ENCODE measurements at regions not wholly inside any gene's neighbourhood (a gene's known extent, or its start where the extent isn't known, plus 50 kb on each side); places are given as distances from the start of the nearest gene placed in this dataset.

DNA sequence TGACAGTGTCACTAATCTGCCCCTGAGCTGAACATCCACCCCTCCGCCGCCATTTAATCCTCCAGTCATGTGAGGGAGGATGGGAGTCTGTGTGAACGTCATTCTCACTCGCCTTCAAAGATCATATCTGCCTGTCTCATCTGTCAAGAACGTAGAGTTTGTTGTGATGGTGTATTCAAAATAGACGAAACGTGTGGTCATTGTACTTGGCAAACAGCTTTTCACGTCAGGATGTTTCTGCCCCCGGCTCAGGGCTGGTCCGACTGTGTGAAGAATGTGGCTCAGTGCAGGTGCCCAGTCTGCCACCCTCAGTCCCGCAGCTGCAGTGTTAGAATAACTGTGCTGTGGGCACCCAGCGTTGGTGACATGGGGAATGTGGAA lies 148.0 kb downstream of the KCNJ12 start:
- no peak overlapping the region for H3K9ac ChIP-seq (ENCODE audit: low read length)

DNA sequence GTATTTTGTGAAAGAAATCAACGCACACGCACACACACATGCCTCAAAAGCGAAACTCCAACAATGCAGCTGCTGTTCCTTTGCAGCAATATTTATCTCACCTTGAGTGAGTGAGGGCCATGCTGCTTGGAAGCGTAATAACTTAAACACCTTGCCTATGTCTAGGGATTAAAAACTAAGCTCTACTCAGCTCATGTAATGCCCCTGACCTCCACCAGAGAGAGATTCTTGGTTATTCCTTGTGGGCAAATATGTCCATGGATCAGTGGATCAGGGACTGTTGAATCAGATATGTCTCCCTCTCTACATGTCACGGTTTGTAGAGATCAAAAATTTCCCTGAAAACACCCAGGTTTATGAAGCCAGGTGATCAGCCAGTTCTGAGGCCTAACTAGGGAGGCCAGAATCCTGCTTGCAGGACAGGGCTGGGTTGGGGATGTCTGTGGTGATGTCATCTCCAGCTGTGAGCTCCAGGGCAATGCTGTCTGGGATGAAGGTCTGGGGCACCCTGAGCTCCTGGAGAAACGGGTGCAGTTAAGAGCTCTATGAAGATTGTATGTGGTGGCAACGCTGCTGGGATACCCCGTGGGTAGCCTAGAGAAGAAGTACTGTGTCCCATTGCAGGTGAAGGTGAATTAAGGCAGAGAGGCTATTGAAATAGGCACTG lies 149.4 kb downstream of the KCNJ12 start:
- H3K36me3 ChIP-seq (ENCODE audit: control insufficient read depth, insufficient read depth, low read length) = no peaks in the 10 kb centered on the region
- no peaks in the 10 kb centered on the region for H3K9me3 ChIP-seq (ENCODE audit: control insufficient read depth, low read length)
- no peak overlapping the region for H3K4me3 ChIP-seq (ENCODE audit: low read length)
- H3K9ac ChIP-seq (ENCODE audit: low read length) = no peak overlapping the region
- no peaks in the 10 kb centered on the region for H3K4me1 ChIP-seq (ENCODE audit: control insufficient read depth, insufficient read depth, low read length)
- H3K27me3 ChIP-seq (ENCODE audit: control insufficient read depth, insufficient read depth, low read length) = no peaks in the 10 kb centered on the region

More for the DNA sequence above, 148.0 kb downstream of the KCNJ12 start:
- Histone ChIP-seq H3K36me3 (ENCODE audit: control insufficient read depth, insufficient read depth, low read length) (no peaks in the 10 kb centered on the region), H3K9me3 (ENCODE audit: control insufficient read depth, low read length) (no peaks in the 10 kb centered on the region), H3K27me3 (ENCODE audit: control insufficient read depth, insufficient read depth, low read length) (no peaks in the 10 kb centered on the region), H3K4me3 (ENCODE audit: low read length) (no peak overlapping the region), H3K4me1 (ENCODE audit: control insufficient read depth, insufficient read depth, low read length) (no peaks in the 10 kb centered on the region)

DNA sequence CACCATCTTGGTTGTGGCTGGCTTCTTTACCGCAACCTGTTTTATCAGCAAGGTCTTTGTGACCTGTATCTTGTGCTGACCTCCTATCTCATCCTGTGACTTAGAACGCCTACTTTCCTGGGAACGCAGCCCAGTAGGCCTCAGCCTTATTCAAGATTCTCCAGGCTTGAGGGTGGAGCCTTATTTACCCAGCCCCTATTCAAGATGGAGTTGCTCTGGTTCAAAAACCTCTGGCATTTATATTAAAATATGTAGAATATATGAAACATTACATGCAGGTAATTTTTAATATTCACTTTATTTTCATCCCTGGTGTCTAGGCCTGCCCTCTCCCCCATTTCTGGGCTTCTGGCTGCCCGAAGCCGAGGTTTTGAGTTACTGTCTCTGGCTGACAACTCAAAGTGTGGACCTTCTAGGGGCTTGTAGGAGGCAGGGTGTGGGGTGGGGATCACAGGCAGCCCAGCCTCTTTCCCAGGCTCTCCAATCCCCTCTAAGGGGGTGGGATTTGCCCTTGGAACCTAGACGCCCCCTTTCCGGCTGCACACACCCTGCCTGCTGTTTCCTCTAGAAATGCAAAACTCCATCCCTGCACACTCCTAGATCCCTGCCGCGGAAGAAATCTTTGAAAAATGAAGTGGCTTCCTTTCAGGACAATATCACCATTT lies 152.0 kb downstream of the KCNJ12 start:
- Histone ChIP-seq H3K27me3 (ENCODE audit: control insufficient read depth, insufficient read depth, low read length) (no peaks in the 10 kb centered on the region), H3K9ac (ENCODE audit: low read length) (no peak overlapping the region), H3K4me3 (ENCODE audit: low read length) (no peak overlapping the region), H3K4me1 (ENCODE audit: control insufficient read depth, insufficient read depth, low read length) (no peaks in the 10 kb centered on the region), H3K9me3 (ENCODE audit: control insufficient read depth, low read length) (no peaks in the 10 kb centered on the region), H3K36me3 (ENCODE audit: control insufficient read depth, insufficient read depth, low read length) (no peaks in the 10 kb centered on the region)

DNA sequence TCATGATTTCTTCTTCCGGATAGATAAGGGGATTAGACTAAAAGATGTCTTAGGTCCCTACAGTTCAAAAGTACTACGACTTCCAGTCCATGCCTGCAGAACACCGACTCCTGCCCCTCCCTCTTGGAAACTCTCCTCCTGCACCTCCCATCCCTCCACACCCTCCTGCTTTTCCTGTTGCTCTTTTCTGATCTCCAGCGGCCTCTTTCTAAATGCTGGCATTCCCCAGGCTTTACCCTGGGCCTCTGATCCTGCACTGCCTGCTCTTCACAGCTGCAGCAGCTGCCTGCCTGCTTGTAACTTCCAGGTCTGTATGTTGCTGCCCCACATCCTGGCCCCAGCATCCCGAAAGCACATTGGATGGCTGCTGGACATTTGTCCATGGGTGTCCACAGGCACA lies 154.2 kb downstream of the KCNJ12 start:
- Histone ChIP-seq H3K4me1 (ENCODE audit: control insufficient read depth, insufficient read depth, low read length) (no peaks in the 10 kb centered on the region), H3K9me3 (ENCODE audit: control insufficient read depth, low read length) (no peaks in the 10 kb centered on the region), H3K27me3 (ENCODE audit: control insufficient read depth, insufficient read depth, low read length) (no peaks in the 10 kb centered on the region), H3K9ac (ENCODE audit: low read length) (no peak overlapping the region), H3K36me3 (ENCODE audit: control insufficient read depth, insufficient read depth, low read length) (no peaks in the 10 kb centered on the region), H3K4me3 (ENCODE audit: low read length) (no peak overlapping the region)

DNA sequence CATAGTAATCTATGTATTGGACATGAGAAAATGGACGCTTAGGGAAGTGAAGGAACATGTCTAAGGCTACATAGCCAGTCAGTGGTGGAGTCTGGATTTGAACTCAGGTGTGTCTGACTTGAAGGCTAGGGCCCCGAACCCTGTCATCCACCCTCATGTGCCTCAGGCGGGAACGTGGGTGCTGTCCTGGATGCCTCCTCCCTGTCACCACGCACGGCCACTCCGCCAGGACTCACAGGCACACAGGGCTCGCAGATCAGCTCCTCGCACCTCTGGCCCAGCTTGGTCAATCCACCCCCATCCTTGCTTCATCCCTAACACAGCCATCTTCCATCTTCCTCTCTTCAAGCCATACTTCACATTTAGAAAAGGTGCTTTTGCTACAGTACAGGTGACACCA lies 154.7 kb downstream of the KCNJ12 start:
- Histone ChIP-seq H3K9me3 (ENCODE audit: control insufficient read depth, low read length) (no peaks in the 10 kb centered on the region), H3K4me1 (ENCODE audit: control insufficient read depth, insufficient read depth, low read length) (no peaks in the 10 kb centered on the region), H3K4me3 (ENCODE audit: low read length) (no peak overlapping the region), H3K27me3 (ENCODE audit: control insufficient read depth, insufficient read depth, low read length) (no peaks in the 10 kb centered on the region), H3K36me3 (ENCODE audit: control insufficient read depth, insufficient read depth, low read length) (no peaks in the 10 kb centered on the region), H3K9ac (ENCODE audit: low read length) (no peak overlapping the region)

DNA sequence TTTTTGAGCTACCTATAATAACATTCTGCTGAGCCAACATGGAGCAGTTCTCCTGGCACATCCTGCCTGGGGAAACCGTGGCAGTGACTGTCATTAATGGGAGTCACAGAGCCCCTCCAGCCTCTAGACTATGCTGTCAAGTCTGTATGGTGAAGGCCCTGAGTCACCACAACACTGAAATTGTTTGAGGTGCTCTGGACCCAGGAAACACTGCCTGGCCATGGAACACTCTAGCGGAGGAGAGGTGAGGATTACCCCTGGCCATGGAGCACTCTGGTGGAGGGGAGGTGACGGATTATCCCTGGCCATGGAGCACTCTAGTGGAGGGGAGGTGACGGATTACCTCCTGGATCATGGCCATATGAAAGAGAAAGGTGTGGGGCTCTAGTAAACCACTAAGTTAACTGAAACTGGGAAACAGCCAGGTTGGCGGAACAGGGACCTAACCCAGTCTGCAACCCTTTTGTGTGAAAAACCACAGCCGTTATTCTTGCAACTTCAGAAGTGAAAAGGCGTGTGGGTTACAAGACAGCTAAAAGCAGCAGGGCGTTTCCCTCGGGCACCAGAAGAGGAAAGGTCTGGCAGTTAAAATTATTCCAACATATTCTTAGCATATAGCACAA lies 156.7 kb downstream of the KCNJ12 start:
- Histone ChIP-seq H3K9me3 (ENCODE audit: control insufficient read depth, low read length) (no peaks in the 10 kb centered on the region), H3K36me3 (ENCODE audit: control insufficient read depth, insufficient read depth, low read length) (no peaks in the 10 kb centered on the region), H3K4me3 (ENCODE audit: low read length) (no peak overlapping the region), H3K9ac (ENCODE audit: low read length) (no peak overlapping the region), H3K27me3 (ENCODE audit: control insufficient read depth, insufficient read depth, low read length) (no peaks in the 10 kb centered on the region), H3K4me1 (ENCODE audit: control insufficient read depth, insufficient read depth, low read length) (no peaks in the 10 kb centered on the region)

DNA sequence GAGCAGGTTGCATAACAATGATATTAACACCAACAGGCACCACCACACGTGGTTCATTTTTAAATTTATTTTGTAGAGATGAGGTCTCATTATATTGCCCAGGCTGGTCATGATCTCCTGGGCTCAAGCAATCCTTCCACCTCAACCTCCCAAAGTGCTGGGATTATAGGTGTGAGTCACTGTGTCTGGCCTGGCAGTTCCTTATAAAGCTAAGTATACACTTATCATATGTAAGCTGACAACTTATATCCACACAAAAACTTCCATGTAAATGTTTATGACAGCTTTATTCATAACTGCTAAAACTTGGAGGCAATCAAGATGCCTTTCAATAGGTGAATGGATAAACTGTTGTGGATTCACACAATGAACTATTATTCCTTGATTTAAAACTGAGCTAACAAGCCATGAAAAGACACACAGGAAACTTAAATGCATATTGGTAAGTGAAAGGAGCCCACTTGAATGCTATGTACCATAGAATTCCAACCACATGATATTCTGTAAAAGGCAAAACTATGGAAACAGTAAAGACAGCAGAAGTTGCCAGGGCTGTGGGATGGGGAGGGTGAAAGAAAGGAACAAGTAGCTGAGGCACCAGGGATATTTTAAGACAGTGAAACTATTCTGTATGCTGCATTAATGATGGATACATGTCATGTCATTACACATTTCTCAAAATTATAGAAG lies 156.5 kb upstream of the KCNJ18 start:
- Histone ChIP-seq H3K9me3 (ENCODE audit: control insufficient read depth, low read length) (no peaks in the 10 kb centered on the region), H3K9ac (ENCODE audit: low read length) (no peak overlapping the region), H3K36me3 (ENCODE audit: control insufficient read depth, insufficient read depth, low read length) (no peaks in the 10 kb centered on the region), H3K4me1 (ENCODE audit: control insufficient read depth, insufficient read depth, low read length) (no peaks in the 10 kb centered on the region), H3K27me3 (ENCODE audit: control insufficient read depth, insufficient read depth, low read length) (no peaks in the 10 kb centered on the region), H3K4me3 (ENCODE audit: low read length) (no peak overlapping the region)

DNA sequence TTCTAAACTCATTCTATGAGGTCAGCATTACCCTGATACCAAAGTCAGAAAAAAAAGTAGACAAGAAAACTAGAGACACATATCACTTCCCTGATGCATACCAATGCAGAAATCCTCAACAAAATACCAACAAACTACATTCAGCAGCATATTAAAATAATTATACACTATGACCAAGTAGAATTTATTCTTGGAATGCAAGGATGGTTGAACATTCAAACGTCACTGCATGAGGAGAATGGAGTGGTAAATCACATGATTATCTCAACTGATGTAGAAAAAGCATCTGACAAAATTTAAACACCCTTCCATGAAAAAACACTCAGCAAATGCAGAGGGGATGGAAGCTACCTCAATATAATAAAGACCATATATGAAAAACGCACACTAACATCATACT lies 155.0 kb upstream of the KCNJ18 start:
- H3K36me3 ChIP-seq (ENCODE audit: control insufficient read depth, insufficient read depth, low read length) = no peaks in the 10 kb centered on the region
- H3K4me1 ChIP-seq (ENCODE audit: control insufficient read depth, insufficient read depth, low read length) = no peaks in the 10 kb centered on the region
- no peaks in the 10 kb centered on the region for H3K9me3 ChIP-seq (ENCODE audit: control insufficient read depth, low read length)
- no peaks in the 10 kb centered on the region for H3K27me3 ChIP-seq (ENCODE audit: control insufficient read depth, insufficient read depth, low read length)
- no peak overlapping the region for H3K4me3 ChIP-seq (ENCODE audit: low read length)
- H3K9ac ChIP-seq (ENCODE audit: low read length) = no peak overlapping the region

DNA sequence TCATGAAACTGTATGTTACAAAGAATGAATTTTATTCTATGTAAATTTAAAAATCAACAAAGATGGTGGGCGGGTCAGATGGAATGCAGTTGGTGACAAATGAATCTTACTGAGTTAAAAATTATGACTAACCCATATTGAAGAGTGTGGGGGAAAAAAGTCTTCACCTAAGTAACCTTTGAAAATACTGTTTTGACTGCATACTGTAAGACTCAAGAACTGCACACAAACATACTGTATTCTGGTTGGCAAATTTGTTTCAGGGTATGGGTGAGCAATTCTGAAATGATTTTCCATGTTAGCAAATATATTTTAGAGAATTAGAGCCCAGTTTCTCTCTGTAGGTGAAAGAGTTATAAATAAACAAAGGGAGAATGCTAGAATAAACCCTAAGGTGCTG lies 153.7 kb upstream of the KCNJ18 start:
- no peak overlapping the region for H3K4me3 ChIP-seq (ENCODE audit: low read length)
- H3K4me1 ChIP-seq (ENCODE audit: control insufficient read depth, insufficient read depth, low read length) = no peaks in the 10 kb centered on the region
- H3K27me3 ChIP-seq (ENCODE audit: control insufficient read depth, insufficient read depth, low read length) = no peaks in the 10 kb centered on the region
- no peaks in the 10 kb centered on the region for H3K36me3 ChIP-seq (ENCODE audit: control insufficient read depth, insufficient read depth, low read length)
- no peaks in the 10 kb centered on the region for H3K9me3 ChIP-seq (ENCODE audit: control insufficient read depth, low read length)
- no peak overlapping the region for H3K9ac ChIP-seq (ENCODE audit: low read length)

DNA sequence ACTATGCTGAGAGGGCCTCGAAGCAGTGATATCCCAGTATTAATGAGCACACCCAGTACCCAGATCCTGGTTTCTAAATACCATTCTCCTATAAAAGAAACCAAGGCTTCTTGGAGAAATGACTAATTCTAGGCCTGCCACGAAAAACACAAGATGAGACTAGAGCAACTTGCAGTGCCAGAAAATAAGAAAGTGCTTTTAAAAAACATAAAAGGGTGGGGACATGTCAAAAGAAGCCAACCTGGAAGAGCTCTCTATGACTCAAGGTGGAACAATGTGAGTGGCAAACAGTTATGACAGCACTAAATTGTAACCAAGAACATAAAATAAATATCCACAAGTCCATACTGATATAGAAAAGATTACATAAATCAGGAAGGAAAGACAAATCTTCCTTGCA lies 153.2 kb upstream of the KCNJ18 start:
- Histone ChIP-seq H3K9me3 (ENCODE audit: control insufficient read depth, low read length) (no peaks in the 10 kb centered on the region), H3K4me1 (ENCODE audit: control insufficient read depth, insufficient read depth, low read length) (no peaks in the 10 kb centered on the region), H3K27me3 (ENCODE audit: control insufficient read depth, insufficient read depth, low read length) (no peaks in the 10 kb centered on the region), H3K4me3 (ENCODE audit: low read length) (no peak overlapping the region), H3K36me3 (ENCODE audit: control insufficient read depth, insufficient read depth, low read length) (no peaks in the 10 kb centered on the region), H3K9ac (ENCODE audit: low read length) (no peak overlapping the region)

DNA sequence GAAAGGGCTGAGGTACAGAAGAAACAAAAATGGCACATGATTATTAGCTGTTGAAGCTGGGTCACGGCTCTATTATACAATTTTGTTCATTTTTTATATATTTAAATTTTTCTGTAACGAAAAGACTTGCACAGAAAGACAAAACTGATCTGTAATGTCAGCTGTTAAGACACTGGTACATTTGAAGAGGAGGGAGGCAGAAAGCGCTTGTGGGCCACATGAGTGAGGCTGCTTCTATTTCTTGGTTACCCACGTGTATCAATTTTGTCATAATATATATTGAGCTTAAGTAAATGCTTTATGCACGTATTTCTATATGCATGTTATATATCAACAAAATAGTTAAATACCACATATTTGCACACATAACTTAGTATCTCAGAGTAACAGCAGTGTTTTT lies 151.8 kb upstream of the KCNJ18 start:
- Histone ChIP-seq H3K9me3 (ENCODE audit: control insufficient read depth, low read length) (no peaks in the 10 kb centered on the region), H3K36me3 (ENCODE audit: control insufficient read depth, insufficient read depth, low read length) (no peaks in the 10 kb centered on the region), H3K27me3 (ENCODE audit: control insufficient read depth, insufficient read depth, low read length) (no peaks in the 10 kb centered on the region), H3K4me1 (ENCODE audit: control insufficient read depth, insufficient read depth, low read length) (no peaks in the 10 kb centered on the region), H3K9ac (ENCODE audit: low read length) (no peak overlapping the region), H3K4me3 (ENCODE audit: low read length) (no peak overlapping the region)

DNA sequence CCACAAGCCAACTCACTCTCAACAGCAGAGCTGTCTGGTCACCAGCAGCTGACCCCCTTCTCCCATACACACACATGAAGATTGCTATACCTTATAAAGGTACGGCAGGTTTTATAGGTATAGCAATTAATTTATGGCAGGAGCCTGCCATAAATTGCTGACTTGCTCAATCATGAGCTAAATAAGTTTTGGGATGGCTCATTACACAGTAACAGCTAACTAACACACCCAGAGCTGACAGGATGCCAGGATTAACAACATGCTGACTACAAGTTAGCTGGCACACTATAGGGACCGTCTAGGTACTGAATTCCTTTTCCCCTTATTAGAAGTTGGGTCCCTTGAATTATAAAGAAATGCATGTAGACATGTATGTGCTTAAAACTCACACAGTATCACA lies 150.3 kb upstream of the KCNJ18 start:
- Histone ChIP-seq H3K36me3 (ENCODE audit: control insufficient read depth, insufficient read depth, low read length) (no peaks in the 10 kb centered on the region), H3K9me3 (ENCODE audit: control insufficient read depth, low read length) (no peaks in the 10 kb centered on the region), H3K4me1 (ENCODE audit: control insufficient read depth, insufficient read depth, low read length) (no peaks in the 10 kb centered on the region), H3K27me3 (ENCODE audit: control insufficient read depth, insufficient read depth, low read length) (no peaks in the 10 kb centered on the region), H3K4me3 (ENCODE audit: low read length) (no peak overlapping the region), H3K9ac (ENCODE audit: low read length) (no peak overlapping the region)

All from mucosa of stomach (tissue), 1 donor.